ENCODE measurements at regions not wholly inside any gene's neighbourhood (a gene's known extent, or its start where the extent isn't known, plus 50 kb on each side); places are given as distances from the start of the nearest gene placed in this dataset.

DNA sequence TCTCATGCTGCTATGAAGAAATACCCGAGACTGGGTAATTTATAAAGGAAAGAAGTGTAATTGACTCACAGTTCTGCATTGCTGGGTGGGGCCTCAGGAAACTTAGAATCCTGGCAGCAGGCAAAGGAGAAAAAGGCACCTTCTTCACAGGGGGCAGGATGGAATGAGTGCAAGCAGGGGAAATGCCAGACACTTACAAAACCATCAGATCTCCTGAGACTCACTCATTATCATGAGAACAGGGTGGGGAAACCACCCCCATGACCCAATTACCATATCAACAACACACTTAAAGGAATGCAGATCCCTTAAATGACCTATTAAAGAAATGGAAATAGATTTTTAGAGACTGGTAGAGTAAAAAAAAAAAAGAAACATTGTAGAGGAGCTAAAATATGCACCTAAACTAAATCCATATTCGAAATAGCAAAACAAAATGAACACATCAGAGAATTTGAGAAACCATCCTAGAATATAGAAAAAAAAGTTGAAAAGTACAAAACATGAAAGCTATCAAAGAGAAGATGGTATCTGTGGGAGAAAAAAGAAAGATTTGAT is 104.3 kb upstream of the UGT8 start:
- TF ChIP-seq, protein P1, sequence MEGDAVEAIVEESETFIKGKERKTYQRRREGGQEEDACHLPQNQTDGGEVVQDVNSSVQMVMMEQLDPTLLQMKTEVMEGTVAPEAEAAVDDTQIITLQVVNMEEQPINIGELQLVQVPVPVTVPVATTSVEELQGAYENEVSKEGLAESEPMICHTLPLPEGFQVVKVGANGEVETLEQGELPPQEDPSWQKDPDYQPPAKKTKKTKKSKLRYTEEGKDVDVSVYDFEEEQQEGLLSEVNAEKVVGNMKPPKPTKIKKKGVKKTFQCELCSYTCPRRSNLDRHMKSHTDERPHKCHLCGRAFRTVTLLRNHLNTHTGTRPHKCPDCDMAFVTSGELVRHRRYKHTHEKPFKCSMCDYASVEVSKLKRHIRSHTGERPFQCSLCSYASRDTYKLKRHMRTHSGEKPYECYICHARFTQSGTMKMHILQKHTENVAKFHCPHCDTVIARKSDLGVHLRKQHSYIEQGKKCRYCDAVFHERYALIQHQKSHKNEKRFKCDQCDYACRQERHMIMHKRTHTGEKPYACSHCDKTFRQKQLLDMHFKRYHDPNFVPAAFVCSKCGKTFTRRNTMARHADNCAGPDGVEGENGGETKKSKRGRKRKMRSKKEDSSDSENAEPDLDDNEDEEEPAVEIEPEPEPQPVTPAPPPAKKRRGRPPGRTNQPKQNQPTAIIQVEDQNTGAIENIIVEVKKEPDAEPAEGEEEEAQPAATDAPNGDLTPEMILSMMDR (IDR thresholded peaks at IDR 0.05): no peak
- TF ChIP-seq EP300 (IDR thresholded peaks at IDR 0.05) (no peak), POLR2A (IDR thresholded peaks at IDR 0.05) (no peak)

Data from ovary (tissue), 3 donors.